HCT116 (cell line): ENCODE measurements at regions not wholly inside any gene's neighbourhood (a gene's known extent, or its start where the extent isn't known, plus 50 kb on each side); places are given as distances from the start of the nearest gene placed in this dataset.

ENCODE experiments used
- ATAC-seq: fragments of 200-7000 bp; cut with Tn5 transposase; 2 replicates; pipeline ENCODE4 v1.9.1; 2020; ENCODE audit warnings: mild to moderate bottlenecking, moderate library complexity
- BruUV-seq: library from RNA; stranded (reverse); fragments of 400-500 nt; replicated peaks from 2 replicates; lab custom pipeline; 2021; lab: Mats Ljungman, UMichigan
- CTCF ChIA-PET: fragments of 300-600 bp; sonication (Branson Sonifier 250); formaldehyde crosslinking; loops from one replicate; lab custom pipeline; 2021; ENCODE audit warnings: antibody characterized with exemption; lab: Charles Lee
- POLR2A ChIA-PET: fragments of 300-600, 350-600 bp; sonication (Branson Sonifier 250); formaldehyde crosslinking; loops from one replicate; lab custom pipeline; 2021; ENCODE audit warnings: antibody characterized with exemption; lab: Charles Lee
- RAD21 ChIA-PET, 2 experiments: fragments of 300-600 bp; sonication (Branson Sonifier 250); formaldehyde crosslinking; loops; one replicate each; lab custom pipeline; 2023; ENCODE audit warnings: low total read pairs in 2 of 2; ENCODE audit not compliant: uncharacterized antibody in 2 of 2, unreplicated experiment in 2 of 2, low non-redundant PET in 1 of 2; lab: Charles Lee
- DNase-seq: peaks from one replicate; pipeline ENCODE4 v3.0.0-alpha.2; 2010; ENCODE audit warnings: low read depth, low spot score
- H2AFZ ChIP-seq: fragments of 200-600 bp; shearing (Covaris generic), sonication (generic); 2 replicates; pipeline ENCODE4 v1.6.1; 2017; ENCODE audit warnings: low read depth, mixed run types, mixed read lengths, antibody characterized with exemption, low read length; ENCODE audit not compliant: poor library complexity, severe bottlenecking
- H3K27ac ChIP-seq: 2 replicates; pipeline ENCODE4 v1.5.1; 2012; ENCODE audit warnings: low read depth, low read length
- H3K27me3 ChIP-seq: fragments of 200-600 bp; sonication (generic); 2 replicates; pipeline ENCODE4 v1.6.1; 2016; ENCODE audit warnings: mixed run types, low read length, mixed read lengths; ENCODE audit not compliant: insufficient read depth
- H3K36me3 ChIP-seq, 2 experiments: fragments of 200-500 bp in 1 of 2; fragments of 200-600 bp in 1 of 2; sonication (Bioruptor generic) in 1 of 2; sonication (generic) in 1 of 2; 2 replicates each; pipeline versions ENCODE4 v1.5.1 to v1.6.1; 2014 to 2016; ENCODE audit warnings: low read length in 2 of 2, inconsistent platforms in 1 of 2, mixed read lengths in 1 of 2, mixed run types in 1 of 2; ENCODE audit not compliant: insufficient read depth in 2 of 2, control insufficient read depth in 1 of 2
- H3K4me1 ChIP-seq, 2 experiments: fragments of 200-600 bp in 1 of 2; sonication (generic) in 1 of 2; 2 replicates each; pipeline versions ENCODE4 v1.5.1 to v1.6.1; 2012 to 2017; ENCODE audit warnings: low read length in 2 of 2, inconsistent platforms in 1 of 2, mild to moderate bottlenecking in 1 of 2, mixed read lengths in 1 of 2, mixed run types in 1 of 2, moderate library complexity in 1 of 2; ENCODE audit not compliant: insufficient read depth in 2 of 2, control insufficient read depth in 1 of 2
- H3K4me2 ChIP-seq: fragments of 200-600 bp; sonication (generic); 2 replicates; pipeline ENCODE4 v1.6.1; 2017; ENCODE audit warnings: mixed run types, low read length, mixed read lengths
- H3K4me3 ChIP-seq, 2 experiments: fragments of 200-600 bp in 1 of 2; sonication (generic) in 1 of 2; replicated peaks in 1 of 2; 2 replicates each; pipeline ENCODE4 v1.5.1; 2011 to 2016; ENCODE audit warnings: low read length in 2 of 2, control low read depth in 1 of 2, low read depth in 1 of 2, mild to moderate bottlenecking in 1 of 2, mixed read lengths in 1 of 2, mixed run types in 1 of 2
- H3K79me2 ChIP-seq: fragments of 200-600 bp; sonication (generic); 2 replicates; pipeline ENCODE4 v1.6.1; 2017; ENCODE audit warnings: mild to moderate bottlenecking, mixed run types, low read length, moderate library complexity, mixed read lengths; ENCODE audit not compliant: insufficient read depth
- H3K9ac ChIP-seq: fragments of 200-600 bp; sonication (generic); 2 replicates; pipeline ENCODE4 v1.6.1; 2016; ENCODE audit warnings: low read length, mixed read lengths
- H3K9me2 ChIP-seq: fragments of 200-600 bp; sonication (generic), shearing (Covaris generic); 2 replicates; pipeline ENCODE4 v1.6.1; 2017; ENCODE audit warnings: mixed run types, mild to moderate bottlenecking, moderate library complexity; ENCODE audit not compliant: insufficient read depth
- H3K9me3 ChIP-seq, 2 experiments: fragments of 200-500 bp in 1 of 2; fragments of 200-600 bp in 1 of 2; sonication (Bioruptor generic) in 1 of 2; sonication (generic) in 1 of 2; 2 replicates each; pipeline ENCODE4 v1.6.1; 2014 to 2017; ENCODE audit warnings: low read length in 2 of 2, mixed read lengths in 2 of 2, inconsistent platforms in 1 of 2, low read depth in 1 of 2, mild to moderate bottlenecking in 1 of 2, mixed run types in 1 of 2, moderate library complexity in 1 of 2; ENCODE audit not compliant: control insufficient read depth in 1 of 2, insufficient read depth in 1 of 2
- H4K20me1 ChIP-seq: fragments of 200-600 bp; sonication (generic), shearing (Covaris generic); 2 replicates; pipeline ENCODE4 v1.6.1; 2017; ENCODE audit warnings: mixed run types, mild to moderate bottlenecking, moderate library complexity; ENCODE audit not compliant: insufficient read depth
- CBX3 ChIP-seq: IDR thresholded peaks from 2 replicates; pipeline ENCODE4 v1.6.1; 2012; ENCODE audit warnings: low read depth
- CEBPB ChIP-seq: IDR thresholded peaks from 2 replicates; pipeline ENCODE4 v1.6.1; 2012; ENCODE audit warnings: low read depth
- FOSL1 ChIP-seq: IDR thresholded peaks from 2 replicates; pipeline ENCODE4 v1.6.1; 2012; ENCODE audit warnings: low read depth
- RAD21 ChIP-seq: IDR thresholded peaks from 2 replicates; pipeline ENCODE4 v1.6.1; 2012; ENCODE audit warnings: low read depth, mild to moderate bottlenecking
- SP1 ChIP-seq: IDR thresholded peaks from 2 replicates; pipeline ENCODE4 v1.6.1; 2012; ENCODE audit warnings: low read depth
- ZNF274 ChIP-seq: fragments of 200-500 bp; sonication (Bioruptor generic); IDR thresholded peaks from 2 replicates; pipeline ENCODE4 v1.6.1; 2014; ENCODE audit warnings: mild to moderate bottlenecking, low read depth, low read length, inconsistent platforms
- intact Hi-C: fragments of 100-400 bp; cut with micrococcal nuclease; formaldehyde crosslinking; loops from 2 replicates; pipeline ENCODE4 v1.10.0; 2022
- TF ChIP-seq, protein P1 (sequence below): IDR thresholded peaks from 2 replicates; pipeline ENCODE4 v1.6.1; 2011; ENCODE audit warnings: mild to moderate bottlenecking, low read length, moderate library complexity; ENCODE audit not compliant: insufficient replicate concordance; ENCODE audit errors: extremely low read depth

DNA sequence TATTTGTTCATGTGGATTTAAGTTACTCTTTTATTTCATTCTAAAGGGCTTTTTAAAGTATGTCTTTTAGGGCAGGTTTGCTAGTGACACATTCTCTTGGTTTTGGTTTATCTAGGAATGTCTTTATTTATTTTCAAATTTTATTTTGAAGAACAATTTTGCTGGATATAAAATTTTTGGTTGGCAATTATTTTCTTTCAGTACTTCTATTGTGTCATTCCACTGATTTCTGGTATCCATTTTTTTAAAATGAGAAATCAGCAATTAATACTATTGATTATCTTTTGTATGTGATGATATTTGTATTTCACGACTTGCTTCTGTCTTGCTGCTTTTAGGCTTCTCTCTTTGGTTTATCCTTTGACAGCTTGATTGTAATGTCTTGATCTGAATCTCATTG is 756.3 kb downstream of the INHBA start (continued):
- TF ChIP-seq, protein P1, sequence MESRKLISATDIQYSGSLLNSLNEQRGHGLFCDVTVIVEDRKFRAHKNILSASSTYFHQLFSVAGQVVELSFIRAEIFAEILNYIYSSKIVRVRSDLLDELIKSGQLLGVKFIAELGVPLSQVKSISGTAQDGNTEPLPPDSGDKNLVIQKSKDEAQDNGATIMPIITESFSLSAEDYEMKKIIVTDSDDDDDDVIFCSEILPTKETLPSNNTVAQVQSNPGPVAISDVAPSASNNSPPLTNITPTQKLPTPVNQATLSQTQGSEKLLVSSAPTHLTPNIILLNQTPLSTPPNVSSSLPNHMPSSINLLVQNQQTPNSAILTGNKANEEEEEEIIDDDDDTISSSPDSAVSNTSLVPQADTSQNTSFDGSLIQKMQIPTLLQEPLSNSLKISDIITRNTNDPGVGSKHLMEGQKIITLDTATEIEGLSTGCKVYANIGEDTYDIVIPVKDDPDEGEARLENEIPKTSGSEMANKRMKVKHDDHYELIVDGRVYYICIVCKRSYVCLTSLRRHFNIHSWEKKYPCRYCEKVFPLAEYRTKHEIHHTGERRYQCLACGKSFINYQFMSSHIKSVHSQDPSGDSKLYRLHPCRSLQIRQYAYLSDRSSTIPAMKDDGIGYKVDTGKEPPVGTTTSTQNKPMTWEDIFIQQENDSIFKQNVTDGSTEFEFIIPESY = no peak
- TF ChIP-seq, all 23 proteins: peak for 0

DNA sequence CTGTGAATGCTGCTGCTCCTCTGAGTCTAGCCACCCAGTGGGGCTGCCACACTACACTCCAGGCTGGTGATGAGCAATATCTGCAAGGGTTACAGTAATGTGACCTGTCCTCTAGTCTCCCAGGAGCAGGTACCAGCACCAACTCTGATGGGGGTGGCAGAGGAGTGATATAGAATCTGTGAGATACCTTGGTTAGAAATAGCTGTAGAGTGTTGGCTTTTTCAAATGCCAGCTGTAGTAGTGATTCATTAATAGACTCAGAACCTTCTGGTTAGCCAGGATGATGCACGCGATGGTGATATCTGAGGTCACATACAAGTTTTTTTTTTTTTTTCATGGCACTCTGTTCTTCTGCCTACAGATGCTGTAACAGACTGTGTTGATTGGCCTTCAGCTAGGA is 757.1 kb downstream of the INHBA start:
- Histone ChIP-seq H3K79me2 (no peaks in the 10 kb centered on the region), H3K27ac (no peak overlapping the region), H3K36me3 (no peaks in the 10 kb centered on the region), H3K9ac (no peak overlapping the region), H3K27me3 (no peaks in the 10 kb centered on the region), H3K9me2 (no peaks in the 10 kb centered on the region), H2AFZ (no peak overlapping the region)
- RAD21 ChIA-PET = no interaction called here
- no TSS peak for BruUV-seq
- no peak for ATAC-seq
- no peak for DNase-seq
- CTCF ChIA-PET = no interaction called here
- no peak for TF ChIP-seq CBX3
- no peak for TF ChIP-seq RAD21
- no peak for TF ChIP-seq ZNF274
- no peak for TF ChIP-seq CEBPB
- no peak for TF ChIP-seq SP1
- TF ChIP-seq FOSL1 = no peak
- TF ChIP-seq, all 23 proteins: peak for 0
- no peak overlapping the region for H3K4me2 ChIP-seq
- no peaks in the 10 kb centered on the region; a peak in 1 of 4 replicates for H3K9me3 ChIP-seq
- no peaks in the 10 kb centered on the region for H4K20me1 ChIP-seq
- POLR2A ChIA-PET = no interaction called here
- intact Hi-C loops = no loop called here
- H3K4me3 ChIP-seq = no peak overlapping the region
- H3K4me1 ChIP-seq = no peaks in the 10 kb centered on the region
